Lung microvascular endothelial cell (primary cell): ENCODE measurements at regions not wholly inside any gene's neighbourhood (a gene's known extent, or its start where the extent isn't known, plus 50 kb on each side); places are given as distances from the start of the nearest gene placed in this dataset.
"Not testable (repeated sequence)": the region's sequence is repeated elsewhere in the genome, so short reads cannot be mapped to it uniquely, and the experiment has no call there.

Experiments used
- DNase-seq, 2 donors: peaks; one replicate each; pipeline versions ENCODE4 v3.0.0 to v3.0.0-alpha.2; 2010; ENCODE audit warnings: low read depth in 2 of 2

DNA sequence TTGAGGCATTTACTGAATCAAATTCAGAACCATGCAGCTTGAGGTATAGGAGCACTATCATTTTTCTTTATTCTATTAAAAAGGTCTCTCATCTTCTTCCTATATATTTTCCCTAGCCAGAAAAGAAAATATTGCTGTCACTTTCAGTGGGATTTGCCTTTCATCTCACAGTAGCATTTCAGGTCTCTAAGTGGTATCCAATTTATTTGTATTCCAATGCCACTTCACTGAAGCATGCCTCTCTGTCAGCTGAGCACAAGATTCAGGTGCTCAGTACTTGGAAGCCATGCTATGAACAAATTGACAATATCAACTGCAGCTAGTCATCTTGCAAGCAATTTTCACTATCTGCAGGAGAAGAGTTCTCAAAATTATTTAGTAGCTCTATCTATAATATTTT, 457.2 kb upstream of the SLC39A10 start:
- DNase-seq: no peak

DNA sequence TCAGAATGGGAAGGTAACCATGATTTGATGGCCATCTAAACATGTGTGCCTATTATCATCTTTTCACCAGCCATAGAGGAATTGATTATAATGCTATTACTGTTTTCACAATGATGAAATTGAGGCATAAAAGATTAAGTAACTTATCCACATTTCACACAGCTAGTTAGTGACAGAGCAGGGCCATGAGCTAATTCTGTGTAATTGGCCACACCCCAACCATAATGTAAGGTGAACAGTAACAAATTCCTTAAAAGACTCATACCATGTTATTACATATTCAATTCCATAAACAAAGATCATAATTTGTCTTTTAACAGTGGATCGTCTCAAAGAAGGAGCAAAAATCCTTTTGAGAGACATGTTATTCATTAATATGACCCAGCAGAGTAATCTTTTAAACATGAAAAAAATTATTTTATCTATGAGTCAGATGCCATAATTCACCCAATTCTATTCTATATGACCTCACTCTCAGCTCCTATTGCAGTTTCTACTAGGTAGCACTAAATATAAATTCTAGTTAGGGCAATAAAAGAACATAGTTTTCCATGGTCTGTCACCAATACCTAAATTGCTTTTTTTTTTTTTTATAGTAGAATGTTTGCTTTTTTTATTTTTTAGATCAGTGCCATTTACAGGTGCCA, 475.8 kb upstream of the SLC39A10 start:
- DNase-seq: no peak

DNA sequence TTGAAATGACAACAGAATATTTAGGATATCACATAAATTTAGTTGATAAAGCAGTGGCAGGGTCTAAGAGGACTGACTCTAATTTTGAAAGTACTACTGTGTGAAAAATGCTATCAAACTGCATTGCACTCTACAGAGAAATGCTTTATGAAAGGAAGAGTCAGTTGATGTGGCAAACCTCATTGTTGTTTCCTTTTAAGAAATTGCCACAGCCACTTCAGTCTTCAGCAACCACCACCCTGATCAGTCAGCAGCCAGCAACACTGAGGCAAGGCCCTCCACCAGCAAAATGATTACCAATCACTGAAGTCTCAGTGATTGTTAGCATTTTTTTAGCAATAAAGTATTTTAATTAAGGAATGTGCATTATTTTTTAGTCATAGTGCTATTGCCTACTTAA, 488.7 kb upstream of the SLC39A10 start:
- no peak for DNase-seq

DNA sequence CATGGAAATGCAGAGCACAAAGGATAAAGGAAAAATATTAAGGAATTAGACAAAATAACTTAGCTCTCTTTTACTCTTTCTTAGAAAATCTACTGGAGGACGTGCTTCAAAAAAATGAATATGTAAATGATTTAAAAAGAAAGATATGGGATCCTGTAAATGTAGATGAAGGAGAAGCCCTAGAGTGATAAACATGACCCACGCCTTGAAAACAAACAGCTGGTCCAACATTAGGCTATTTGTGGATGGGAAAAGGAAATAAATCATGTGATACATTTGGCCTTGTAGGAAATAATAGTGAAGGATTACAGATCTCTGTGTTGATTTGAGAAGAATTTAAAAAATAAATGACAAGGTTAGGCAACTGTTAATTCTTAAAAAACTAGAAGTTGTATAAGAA, 492.1 kb upstream of the SLC39A10 start:
- DNase-seq: no peak

DNA sequence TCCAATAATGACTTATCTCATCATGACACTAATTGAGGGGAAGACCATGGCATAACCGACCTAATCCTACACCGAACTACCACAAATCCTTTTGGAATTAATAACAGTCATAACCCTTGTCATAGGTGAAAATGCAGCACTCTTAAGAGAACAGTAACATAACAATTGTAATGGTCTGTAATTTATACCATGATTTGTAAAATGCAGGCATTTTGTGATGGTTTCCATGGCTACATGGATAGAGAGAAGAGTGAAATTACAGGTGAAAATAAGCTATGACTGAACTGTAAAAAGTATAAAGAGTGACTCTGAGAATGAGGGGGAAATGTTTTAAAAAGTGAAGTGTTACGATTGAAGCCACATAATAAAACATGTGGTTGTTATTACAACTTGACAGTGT, 494.1 kb upstream of the SLC39A10 start:
- DNase-seq: no peak

DNA sequence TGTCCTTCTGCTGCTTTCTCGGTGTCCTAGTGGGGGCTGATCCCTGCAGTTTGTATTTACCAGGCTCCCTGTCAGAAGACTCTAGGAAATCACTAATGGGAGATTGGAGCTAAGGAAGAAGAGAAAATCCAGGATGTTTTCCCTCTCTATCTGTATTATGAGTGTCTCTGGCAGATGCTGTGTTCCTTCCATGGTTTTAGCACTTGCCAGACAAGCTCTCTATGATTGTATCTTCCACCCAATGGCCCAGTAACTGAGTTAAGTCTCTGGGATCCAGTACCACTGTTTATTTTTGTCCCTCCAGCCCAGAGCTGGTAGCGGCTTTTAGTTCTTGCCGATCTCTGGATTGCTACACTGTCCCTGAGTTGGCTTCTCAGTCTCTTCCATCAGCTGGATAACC, 494.8 kb upstream of the SLC39A10 start:
- DNase-seq: no peak

DNA sequence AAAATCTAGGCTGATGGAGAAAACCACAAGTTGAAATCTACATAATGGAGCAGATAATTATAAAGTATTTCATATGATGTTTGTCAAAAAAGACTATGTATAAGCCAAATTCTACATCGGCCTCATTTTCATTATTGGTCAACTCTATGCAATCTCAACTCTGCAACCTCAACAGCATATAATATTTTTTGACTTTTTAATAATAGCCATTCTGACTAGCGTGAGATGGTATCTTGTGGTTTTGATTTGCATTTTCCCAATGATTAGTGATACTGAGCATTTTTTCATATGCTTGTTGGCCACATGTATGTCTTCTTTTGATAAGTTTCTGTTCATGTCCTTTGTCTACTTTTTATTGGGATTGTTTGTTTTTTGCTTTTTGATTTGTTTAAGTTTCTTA, 496.1 kb upstream of the SLC39A10 start:
- no peak for DNase-seq

DNA sequence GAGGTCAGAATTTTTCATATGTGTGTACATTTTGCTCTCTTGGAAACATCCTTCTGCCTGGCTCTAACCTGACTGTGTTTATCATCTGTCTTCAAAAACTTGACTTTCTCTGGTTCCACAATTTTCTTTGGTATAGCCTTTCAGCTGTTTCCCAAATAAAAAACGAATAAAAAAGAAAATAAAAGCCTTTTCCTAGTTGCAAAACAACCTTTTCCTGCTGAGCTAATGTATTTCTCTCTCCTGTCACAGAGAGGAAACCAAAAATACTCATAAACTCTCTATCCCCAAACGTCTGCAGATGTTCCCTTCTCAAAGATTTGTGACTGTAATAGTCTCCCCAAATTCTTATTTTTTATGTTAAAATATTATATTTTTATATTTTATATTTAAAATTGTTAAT, 505.3 kb upstream of the SLC39A10 start:
- DNase-seq: no peak

DNA sequence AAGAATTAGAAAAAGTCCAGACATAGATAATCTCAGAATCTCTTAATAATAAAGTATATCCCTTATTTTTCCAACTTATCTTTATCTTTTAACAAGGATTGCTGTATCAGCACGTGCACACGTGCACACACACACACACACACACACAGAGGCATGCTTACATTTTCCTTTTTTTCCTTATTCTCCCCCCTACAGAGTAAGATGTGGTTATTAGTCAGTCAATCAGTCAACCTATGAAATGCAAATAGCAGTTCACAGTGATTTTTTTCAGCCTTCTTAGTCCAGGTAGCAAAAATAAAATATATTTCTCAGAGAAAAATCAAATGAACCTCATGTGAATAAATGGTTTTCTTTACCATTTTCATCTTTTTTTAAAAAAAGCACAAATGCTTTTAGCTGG, 506.2 kb upstream of the SLC39A10 start:
- no peak for DNase-seq

DNA sequence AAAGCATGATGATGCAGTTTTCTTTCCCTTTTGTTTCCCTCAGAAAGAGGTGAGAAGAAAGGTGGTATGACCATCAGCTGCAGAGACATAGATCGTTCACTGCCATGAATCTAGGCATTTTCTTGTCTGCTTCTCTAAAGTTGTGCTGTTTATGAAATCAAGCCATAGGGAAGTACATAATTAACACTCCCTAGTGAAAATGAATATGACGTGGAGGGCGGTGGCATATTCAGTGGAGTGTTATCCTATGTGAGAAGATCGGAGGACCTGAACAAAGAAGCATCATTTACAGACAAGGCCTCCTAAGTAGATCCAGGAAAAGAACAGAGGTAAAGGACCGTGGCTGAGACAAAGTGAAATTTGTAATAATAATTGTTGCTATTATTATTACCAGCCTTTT, 509.0 kb upstream of the SLC39A10 start:
- DNase-seq: no peak

DNA sequence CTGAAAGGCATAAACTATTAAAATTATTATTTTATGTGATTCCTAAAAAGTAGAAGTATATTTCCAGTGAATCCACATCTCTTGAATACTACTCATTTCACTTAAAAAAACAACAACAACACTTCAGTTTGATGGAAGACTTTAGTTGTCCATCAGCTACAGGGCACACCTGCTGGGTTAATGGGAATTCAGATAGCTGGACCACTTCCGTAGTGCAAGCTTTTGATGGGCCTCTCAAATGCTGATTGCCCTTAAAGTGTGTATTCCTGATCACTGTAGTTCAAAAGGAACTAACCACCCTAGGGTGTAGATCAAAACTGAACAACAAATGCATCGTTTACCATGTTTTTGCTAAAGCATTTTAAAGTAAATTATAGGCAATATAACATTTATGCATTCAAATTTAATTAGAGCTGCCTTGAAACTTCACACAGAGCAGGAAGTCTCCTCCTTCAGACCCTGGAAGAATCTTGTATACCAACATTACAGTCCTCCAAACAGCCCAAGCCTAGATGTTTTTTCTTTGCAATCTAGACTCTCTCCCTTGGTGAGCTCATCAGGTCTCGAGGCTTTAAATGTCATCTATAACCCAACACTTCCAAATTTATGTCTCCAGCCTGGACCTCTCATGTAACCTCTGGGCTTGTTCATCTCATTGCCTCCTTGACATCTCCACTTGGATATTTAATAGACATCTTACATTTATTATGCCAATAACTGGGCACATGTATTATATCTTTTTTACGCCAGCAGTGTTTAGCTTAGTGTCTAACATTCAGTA, 510.1 kb upstream of the SLC39A10 start:
- no peak for DNase-seq

DNA sequence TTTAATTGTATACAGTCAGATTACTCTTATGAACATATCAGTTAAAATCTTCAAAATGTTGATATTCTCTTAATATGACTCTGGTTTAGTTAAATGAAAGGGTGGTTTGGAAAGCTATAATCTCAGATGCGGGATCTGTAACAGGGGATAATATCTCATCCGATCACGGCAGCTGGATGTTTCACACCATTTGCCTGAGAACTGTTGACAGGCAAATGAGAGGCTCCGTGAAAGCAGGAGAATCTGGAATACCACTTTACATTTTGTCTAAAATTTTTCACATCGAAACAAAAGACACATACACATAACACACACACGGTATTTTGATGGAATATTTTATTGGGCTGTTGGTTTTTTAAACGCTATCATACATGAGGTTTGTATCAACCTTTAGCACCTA, 518.6 kb upstream of the SLC39A10 start:
- DNase-seq: no peak

DNA sequence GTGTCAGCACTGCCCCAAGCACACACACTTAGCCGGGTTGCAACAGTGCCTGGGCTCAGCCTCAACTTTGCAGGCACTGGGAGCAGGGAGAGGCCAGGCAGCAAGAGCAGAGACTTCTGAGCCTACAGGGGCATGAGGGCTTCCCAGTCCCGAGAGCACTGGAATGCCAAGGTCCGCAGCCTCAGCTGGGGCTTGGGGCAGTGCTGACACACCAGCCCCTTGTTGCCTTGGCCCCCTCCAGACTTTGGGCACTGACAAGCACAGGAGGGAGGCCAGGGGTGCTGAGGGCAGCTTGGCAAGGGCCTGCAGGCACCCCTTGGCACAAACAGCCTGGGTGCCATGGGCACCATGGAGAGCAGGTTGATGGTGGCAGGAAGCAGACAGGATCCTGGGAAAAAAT, 531.1 kb upstream of the SLC39A10 start:
- DNase-seq: not testable (repeated sequence)

DNA sequence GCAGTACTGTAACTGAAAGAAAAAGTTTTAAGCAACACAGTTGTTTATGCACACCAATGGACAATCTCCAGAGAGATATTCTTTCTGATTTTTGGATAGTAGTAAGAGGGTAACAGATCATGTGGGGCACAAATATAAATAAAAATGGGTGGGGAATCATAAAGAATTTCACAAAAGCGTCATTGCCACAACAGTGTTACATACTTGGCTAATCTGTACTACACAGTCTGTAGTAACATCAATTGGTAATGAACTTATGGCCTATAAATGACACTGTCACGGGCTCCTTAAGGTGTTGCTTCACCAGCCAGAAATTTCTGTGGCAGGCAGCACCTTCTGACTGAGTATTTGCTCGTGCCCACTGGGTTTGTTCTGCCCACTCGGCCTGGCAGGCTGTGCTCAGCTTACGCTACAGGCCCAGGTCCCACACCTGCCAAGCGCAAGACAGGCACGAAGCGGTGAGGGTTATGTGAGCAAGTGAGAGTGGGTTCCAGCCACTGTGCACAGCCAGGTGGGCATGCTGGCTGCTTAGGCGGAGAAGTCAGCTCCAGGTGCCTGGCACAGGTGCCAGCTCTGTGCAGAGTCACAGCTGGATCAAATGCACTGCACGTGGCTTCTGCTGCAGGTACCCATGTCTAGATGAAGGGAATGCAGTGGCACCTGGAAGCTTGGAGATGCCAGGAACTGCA, 532.5 kb upstream of the SLC39A10 start:
- DNase-seq: no peak

DNA sequence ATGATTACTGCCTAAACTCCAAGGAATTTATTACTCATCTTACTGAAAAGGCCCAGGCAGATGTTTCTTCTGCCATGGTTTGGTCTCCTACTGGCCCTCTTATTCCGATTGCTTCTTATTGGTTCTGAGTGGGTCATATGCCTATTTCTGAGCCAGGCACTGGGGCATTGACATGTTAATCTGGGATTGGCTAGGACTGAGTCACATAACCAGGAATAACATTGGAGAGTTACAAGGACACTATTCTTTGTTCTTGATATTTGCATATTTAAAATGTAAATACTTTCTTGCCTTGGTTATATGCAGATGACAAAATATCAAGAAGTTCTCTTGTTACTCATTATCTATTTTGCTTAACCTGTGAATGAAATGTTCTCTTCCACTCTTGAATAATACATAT, 534.4 kb upstream of the SLC39A10 start:
- no peak for DNase-seq

DNA sequence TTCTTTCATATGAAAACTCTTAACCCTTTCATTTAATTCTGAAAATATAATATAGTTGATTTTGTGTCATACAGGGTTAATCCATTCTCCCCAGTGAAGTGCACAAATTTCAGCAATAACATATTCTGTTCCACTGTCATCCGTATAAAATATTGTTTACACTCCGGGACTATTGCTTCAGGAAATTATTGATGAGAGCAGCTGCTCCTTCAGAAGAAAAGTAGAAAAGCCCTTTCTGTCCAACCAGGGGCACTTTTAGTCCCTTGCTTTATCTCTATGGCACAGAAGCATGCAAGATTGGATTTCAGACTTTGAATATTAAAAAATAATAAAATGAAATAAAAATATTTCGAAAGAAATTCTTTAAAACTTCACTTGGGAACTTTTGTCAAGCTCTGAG, 535.7 kb upstream of the SLC39A10 start:
- no peak for DNase-seq

DNA sequence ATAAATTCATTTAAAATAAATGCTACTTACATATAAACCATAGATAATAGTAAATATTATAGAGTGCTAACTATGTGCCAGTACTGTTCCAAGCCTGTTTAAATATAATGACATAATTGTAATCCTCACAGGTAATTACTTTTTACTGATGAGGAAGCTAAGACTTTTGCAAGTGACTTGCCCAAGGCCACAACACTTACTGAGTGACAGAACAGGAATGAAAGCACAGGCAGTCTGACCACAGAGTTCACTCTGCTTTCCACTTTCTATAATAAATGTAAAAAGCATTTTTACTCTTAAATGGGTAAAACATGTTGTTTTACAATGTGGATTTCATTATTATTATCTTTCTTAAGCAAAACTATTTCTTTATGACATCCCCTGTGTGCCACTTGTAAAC, 537.8 kb upstream of the SLC39A10 start:
- DNase-seq: no peak

DNA sequence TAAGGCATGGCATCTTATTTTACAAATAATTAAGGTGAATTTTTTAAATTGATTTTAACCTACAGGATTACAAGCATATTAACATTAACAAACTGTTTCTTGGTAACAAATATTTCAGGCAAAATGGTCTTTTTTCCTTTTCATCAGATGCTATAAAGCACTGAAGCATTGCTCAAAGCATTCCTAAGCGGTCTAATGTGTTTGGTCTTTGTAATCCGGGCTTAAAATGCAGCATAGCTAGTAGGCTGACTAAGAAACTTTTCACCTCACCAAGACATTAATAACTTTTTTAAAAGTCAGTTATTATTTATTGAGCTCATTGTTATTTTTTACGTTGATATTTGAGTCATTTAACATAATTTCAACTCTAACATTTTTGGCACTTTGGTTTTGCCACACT, 538.8 kb upstream of the SLC39A10 start:
- no peak for DNase-seq

DNA sequence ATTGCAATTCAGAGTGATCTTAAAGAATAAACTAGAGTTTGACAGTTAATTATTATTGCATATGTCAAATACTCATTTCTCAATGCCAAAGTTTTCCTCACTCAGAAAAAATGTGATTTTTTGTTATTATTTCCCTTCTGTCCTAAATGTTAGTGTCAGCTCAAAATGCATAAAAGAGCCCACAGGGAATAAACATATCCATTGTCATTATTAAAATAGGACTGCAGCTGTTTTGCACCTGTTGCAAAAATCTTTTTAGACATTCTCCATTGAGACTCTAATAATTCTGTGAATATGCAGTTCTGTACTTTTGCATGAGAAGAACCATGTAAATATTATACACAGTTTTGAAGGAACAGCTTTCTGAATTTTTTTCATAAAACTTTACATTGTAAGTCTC, 540.0 kb upstream of the SLC39A10 start:
- no peak for DNase-seq

DNA sequence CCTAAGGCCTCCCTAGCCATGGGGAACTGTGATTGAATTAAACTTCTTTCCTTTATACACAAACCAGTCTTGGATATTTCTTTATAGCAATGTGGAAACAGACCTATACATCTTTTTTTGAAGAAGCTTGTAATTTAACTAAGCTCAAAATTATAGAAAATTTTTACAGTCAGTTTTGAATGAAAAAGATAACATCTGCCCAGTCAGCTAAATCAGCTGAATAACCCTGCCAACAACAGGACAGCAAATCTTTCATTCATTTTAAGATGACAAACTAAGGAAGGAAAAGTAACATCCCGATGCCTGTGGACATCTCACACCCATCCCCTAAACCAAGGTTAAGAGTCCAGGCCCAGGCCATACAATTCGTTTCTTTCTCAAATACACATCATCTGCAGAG, 541.3 kb upstream of the SLC39A10 start:
- no peak for DNase-seq

DNA sequence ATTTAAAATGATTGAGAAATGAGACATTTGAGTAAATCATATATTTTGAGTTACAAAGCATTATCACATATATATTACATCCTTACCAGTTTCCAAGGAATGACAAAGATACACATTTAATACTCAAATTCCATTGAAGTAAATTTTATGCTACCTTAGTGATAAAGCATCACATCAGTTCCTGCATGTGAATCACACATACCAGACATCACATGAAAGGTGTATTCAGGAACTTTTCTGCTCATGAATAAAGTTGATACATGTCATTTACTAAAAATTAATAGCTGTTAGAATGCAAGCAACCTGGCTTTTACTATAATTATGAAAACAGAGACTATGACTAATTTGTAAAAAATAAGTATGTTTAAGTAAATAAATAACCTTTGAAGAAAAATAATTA, 548.8 kb upstream of the SLC39A10 start:
- DNase-seq: no peak

DNA sequence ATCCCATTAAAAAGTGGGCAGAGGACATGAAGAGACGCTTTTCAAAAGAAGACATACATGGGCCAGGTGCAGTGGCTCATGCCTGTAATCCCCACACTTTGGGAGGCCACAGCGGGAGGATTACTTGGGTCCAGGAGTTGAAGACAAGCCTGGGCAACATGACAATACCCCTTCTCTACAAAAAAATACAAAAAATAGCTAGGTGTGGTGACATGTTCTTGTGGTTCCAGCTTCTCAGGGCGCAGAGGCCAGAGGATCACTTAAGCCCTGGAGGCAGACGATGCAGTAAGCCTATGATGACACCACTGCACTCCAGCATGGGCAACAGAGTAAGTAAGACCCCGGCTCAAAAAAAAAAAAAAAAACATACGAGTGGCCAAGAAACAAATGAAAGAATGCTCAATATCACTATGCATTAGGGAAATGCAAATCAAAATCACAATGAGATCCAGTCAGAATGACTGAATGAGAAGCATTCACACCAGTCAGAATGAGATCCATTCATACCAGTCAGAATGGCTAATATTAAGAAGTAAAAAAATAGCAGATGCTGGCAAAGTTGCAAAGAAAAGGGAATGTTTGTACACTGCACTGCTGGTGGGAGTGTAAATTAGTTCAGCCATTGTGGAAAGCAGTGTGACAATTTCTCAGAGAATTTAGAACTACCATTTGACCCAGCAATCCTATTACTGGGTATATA, 550.2 kb upstream of the SLC39A10 start:
- no peak for DNase-seq
